Neural progenitor cell (in vitro differentiated cells): ENCODE measurements at regions not wholly inside any gene's neighbourhood (a gene's known extent, or its start where the extent isn't known, plus 50 kb on each side); places are given as distances from the start of the nearest gene placed in this dataset.

Source experiments
- EZH2 ChIP-seq: fragments of 200-600 bp; sonication (generic); IDR thresholded peaks from 2 replicates; pipeline ENCODE4 v1.6.1; 2017; ENCODE audit warnings: antibody characterized with exemption, mild to moderate bottlenecking, moderate library complexity
- EZH2phosphoT487 ChIP-seq: fragments of 200-600 bp; sonication (generic); IDR thresholded peaks from 2 replicates; pipeline ENCODE4 v1.6.1; 2017; ENCODE audit warnings: antibody characterized with exemption
- TF ChIP-seq, protein P1 (sequence below): fragments of 200-600 bp; sonication (generic); IDR thresholded peaks from 2 replicates; pipeline ENCODE4 v1.5.1; 2017; ENCODE audit warnings: antibody characterized with exemption, mild to moderate bottlenecking

- no peak for TF ChIP-seq EZH2
- TF ChIP-seq, protein P1, sequence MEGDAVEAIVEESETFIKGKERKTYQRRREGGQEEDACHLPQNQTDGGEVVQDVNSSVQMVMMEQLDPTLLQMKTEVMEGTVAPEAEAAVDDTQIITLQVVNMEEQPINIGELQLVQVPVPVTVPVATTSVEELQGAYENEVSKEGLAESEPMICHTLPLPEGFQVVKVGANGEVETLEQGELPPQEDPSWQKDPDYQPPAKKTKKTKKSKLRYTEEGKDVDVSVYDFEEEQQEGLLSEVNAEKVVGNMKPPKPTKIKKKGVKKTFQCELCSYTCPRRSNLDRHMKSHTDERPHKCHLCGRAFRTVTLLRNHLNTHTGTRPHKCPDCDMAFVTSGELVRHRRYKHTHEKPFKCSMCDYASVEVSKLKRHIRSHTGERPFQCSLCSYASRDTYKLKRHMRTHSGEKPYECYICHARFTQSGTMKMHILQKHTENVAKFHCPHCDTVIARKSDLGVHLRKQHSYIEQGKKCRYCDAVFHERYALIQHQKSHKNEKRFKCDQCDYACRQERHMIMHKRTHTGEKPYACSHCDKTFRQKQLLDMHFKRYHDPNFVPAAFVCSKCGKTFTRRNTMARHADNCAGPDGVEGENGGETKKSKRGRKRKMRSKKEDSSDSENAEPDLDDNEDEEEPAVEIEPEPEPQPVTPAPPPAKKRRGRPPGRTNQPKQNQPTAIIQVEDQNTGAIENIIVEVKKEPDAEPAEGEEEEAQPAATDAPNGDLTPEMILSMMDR = no peak
- TF ChIP-seq EZH2phosphoT487 = no peak
Measured at GRCh38 chrX:130981836-130982235, 76.3 kb upstream of the ARHGAP36 start.
